DMS53 treated with DMSO at 0.1 percent for 48 hours (cell line): ENCODE measurements at regions not wholly inside any gene's neighbourhood (a gene's known extent, or its start where the extent isn't known, plus 50 kb on each side); places are given as distances from the start of the nearest gene placed in this dataset.

ENCODE experiments used
- DNase-seq: peaks from one replicate; lab custom pipeline; 2025; ENCODE audit not compliant: unreplicated experiment; lab: John Stamatoyannopoulos, UW

DNA sequence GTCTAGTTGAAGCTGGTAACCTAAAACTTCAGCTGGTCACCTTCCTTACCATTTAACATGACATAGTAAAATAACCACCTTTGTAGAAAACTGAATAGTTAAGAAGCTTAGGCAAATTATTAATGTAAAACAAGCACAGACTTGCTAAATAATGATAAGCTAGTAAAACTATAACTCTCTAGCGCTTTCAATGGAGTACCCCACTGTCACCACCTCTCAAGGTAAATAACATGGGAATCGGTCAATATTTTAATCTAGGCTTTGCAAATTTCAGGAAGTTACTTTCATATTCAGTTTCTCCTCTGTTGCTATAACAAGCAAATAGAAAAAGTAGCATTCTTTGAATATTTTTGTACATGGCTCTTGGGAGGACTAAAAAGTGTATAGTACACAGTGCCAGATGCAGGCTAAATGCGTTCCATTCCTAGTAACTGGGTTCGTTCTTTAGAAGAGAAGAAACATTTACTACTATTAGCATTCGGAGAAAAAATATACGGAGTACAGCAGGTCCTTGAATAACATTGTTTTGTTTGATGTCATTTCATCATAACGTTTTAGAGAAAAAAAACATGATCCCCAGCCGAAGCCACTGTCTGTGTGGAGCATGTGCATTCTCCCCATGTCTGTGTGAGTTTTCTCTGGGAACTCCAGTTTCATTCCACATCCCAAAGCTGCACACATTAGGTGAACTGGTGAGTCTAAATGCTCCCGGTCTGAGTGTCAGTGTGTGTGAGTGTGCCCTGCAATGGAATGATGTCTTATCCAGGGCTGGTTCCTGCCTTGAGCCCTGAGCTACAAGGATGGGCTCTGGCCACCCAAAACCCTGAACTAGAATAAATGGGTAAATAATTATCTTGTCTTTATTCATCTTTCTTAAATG lies 52.5 kb downstream of the EPRS1 start:
- DNase-seq = no peak

DNA sequence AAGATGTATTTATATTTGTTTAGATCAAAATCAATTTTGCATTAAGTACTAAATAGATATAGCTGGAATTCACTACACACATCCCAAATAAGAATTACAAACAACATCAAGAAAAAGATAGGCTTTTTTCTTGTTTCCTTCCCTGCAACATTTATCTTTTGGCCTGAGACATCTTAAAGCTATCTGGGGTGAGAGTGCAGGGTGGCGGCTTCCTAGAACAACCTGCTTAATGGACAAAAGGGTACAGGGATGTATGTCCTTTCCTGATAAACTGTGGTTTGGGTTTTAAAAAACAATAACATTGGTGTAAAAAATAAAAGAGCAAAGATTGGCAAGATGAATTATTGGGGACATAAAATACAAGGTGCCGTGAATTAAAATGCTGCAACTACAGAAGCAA lies 54.4 kb downstream of the EPRS1 start:
- DNase-seq = no peak

DNA sequence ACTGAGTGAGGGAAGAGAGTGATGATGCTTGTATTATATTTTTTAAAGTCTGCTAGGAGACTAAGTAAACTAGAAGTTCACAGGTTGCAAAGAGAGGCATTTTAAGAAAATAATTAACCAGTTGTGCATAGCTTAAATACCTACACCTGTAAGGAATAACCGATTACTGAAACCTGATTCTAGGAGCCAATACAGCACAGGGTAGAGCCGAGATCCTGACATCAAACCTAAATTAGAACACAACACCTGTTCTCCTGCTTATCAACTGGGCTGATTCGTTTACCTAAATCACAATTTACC lies 54.8 kb downstream of the EPRS1 start:
- no peak for DNase-seq

DNA sequence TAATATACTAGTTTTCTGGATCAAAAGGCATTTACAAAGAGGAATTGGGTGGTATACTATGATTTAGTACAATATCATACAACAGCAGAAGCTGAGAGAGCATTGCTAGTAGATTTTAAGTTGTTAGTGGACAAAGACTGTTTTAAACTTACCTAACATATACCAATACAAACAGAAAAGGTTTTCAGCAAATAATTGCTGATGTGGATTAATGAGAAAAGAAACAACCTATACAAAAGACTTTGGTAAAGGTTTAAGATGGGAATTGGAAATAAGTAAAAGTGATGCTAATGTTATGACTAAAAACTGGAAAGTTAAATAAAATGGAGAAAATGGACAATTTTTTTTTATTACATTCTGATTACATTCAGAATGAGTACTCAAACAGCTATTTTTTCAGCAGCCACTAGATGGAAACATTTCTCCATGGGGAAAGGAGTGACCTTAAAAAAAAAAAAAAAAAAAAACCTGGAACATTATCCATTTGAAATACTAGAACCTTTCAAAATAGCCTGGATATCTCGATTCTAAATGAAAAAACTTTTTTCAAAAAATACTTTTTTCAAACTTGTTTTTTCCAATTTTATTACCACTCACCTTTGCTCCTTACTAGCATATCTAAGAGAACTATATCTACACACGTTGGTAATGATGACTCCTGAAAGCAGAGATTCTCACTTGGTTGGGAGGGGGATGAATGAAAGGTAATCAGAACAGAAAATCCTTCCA lies 55.4 kb downstream of the EPRS1 start:
- peak; percentile 47 for DNase-seq

DNA sequence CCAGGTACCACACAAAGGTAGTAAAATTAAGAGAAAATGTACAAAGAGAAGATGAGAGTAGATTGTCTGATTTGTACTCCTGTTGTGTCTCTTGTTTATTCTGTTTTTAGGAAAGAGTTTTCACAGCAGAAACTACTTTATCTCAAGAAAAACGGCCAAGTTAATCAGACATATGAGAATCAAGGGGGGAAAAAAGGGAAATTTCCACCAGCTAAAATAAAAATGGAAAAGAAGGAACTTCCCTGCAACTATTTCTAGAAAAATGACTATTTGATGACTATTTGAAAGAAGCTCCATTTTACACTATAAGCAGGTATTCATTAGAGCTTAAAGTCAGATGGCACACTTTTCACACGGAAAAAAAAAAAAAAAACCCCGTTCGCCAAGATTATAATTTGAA lies 56.5 kb downstream of the EPRS1 start:
- no peak for DNase-seq

DNA sequence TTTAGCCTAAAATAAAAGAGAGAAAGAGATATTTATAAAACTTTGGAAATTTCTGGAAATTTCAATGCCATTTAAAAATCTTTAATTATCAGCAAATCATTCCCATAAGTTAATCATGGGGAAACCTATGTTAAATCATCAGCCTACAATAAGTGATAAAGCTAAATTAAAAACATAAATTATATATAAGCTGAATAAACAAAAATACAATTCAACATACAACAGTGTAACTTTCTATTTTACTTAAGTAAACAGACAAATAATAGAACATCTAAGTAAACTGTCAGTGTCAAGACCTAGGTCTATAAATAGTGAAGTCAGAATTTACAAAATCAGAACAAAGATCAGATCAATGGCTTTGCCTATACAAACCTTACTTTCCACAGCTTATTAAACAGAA lies 57.5 kb downstream of the EPRS1 start:
- DNase-seq = no peak

DNA sequence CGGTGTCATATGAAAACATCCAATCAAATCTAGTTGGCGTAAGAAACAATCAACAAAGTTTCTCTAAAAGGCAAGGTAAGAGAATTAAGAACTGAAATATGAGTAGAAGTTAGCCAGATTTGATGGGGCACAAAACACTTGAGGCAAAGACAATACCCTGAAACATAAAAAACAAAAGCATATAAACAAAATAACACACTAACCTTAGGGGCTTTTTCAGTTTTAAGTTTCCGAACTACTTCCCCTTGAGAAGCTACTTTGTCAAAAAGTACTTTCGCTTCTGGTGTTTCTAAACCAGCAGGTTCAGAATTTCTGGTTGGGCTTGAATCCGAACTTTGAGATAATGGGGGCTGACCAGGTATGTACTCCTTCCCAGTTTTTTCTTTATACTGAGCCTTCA lies 57.9 kb downstream of the EPRS1 start:
- DNase-seq = no peak

DNA sequence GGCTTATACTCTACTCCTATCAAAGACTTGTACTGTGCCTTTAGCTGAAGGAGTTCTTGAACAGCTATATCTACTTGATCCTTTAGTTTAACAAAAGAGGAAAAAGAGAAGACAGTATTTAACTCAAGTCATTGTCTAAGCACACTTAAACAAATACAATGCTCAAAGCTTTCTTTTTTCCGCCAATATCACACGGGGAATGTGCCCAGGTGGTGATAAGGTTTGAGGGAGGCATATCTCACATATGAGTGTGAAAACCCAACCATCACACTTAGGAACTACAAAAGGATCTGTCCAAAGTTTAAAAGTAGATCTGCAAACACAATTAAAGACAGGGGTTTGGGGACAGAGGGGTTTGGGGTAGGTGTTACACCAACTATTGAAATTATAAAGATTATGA lies 59.0 kb upstream of the SLC30A10 start:
- no peak for DNase-seq

DNA sequence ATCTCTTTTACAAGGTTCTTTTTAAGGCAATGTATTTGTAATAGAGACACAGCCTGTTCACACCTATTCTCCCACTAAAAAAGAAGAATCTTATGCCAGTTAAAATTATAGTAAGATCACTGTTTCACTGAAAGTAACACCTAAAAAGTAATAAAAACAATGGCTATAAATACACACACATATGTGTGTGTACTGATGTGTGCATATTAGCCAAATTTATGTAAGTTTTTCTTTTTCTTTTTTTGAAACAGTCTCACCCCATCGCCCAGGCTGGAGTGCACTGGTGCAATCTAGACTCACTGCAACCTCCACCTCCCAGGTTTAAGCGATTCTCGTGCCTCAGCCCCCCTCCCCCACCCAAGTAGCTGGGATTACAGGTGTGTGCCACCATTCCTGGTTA lies 56.8 kb upstream of the SLC30A10 start:
- no peak for DNase-seq
